ENCODE measurements at regions not wholly inside any gene's neighbourhood (a gene's known extent, or its start where the extent isn't known, plus 50 kb on each side); places are given as distances from the start of the nearest gene placed in this dataset.
A peak's percentile ranks its signal among the peaks of the same experiment; 100 is the strongest.
"Not testable (repeated sequence)": the region's sequence is repeated elsewhere in the genome, so short reads cannot be mapped to it uniquely, and the experiment has no call there.

GRCh38 chr9:85332487-85332886, 409.3 kb downstream of the AGTPBP1 start:
- peak; percentile 37 for DNase-seq (ENCODE audit: low read depth)

GRCh38 chr9:85331626-85332025, 410.1 kb downstream of the AGTPBP1 start:
- DNase-seq (ENCODE audit: low read depth) = no peak

- no peak for DNase-seq (ENCODE audit: low read depth)
These were observed 419.2 kb downstream of the AGTPBP1 start for GRCh38 chr9:85322592-85322991.

GRCh38 chr9:85321561-85321960, 420.2 kb downstream of the AGTPBP1 start:
- no peak for DNase-seq (ENCODE audit: low read depth)

GRCh38 chr9:85319936-85320656, 421.7 kb downstream of the AGTPBP1 start:
- DNase-seq (ENCODE audit: low read depth) = no peak

GRCh38 chr9:85315535-85315934, 426.2 kb downstream of the AGTPBP1 start:
- DNase-seq (ENCODE audit: low read depth) = not testable (repeated sequence)

GRCh38 chr9:85310573-85310972, 431.2 kb downstream of the AGTPBP1 start:
- no peak for DNase-seq (ENCODE audit: low read depth)

GRCh38 chr9:85303757-85304134, 438.0 kb downstream of the AGTPBP1 start:
- no peak for DNase-seq (ENCODE audit: low read depth)

GRCh38 chr9:85302938-85303756, 438.6 kb downstream of the AGTPBP1 start:
- peak; percentile 15 for DNase-seq (ENCODE audit: low read depth)

GRCh38 chr9:85298499-85298898, 443.3 kb downstream of the AGTPBP1 start:
- no peak for DNase-seq (ENCODE audit: low read depth)

- not testable (repeated sequence) for DNase-seq (ENCODE audit: low read depth)
These were observed 446.5 kb downstream of the AGTPBP1 start for GRCh38 chr9:85295244-85295643.

- no peak for DNase-seq (ENCODE audit: low read depth)
These were observed 449.5 kb downstream of the AGTPBP1 start for GRCh38 chr9:85292261-85292660.

GRCh38 chr9:85291266-85291665, 450.5 kb downstream of the AGTPBP1 start:
- DNase-seq (ENCODE audit: low read depth) = no peak

- no peak for DNase-seq (ENCODE audit: low read depth)
These were observed 451.7 kb downstream of the AGTPBP1 start for GRCh38 chr9:85290019-85290418.

- DNase-seq (ENCODE audit: low read depth) = no peak
These were observed 452.6 kb downstream of the AGTPBP1 start for GRCh38 chr9:85289142-85289541.

GRCh38 chr9:85283421-85283820, 458.3 kb downstream of the AGTPBP1 start:
- DNase-seq (ENCODE audit: low read depth) = no peak

- no peak for DNase-seq (ENCODE audit: low read depth)
These were observed 463.0 kb downstream of the AGTPBP1 start for GRCh38 chr9:85278769-85279168.

- no peak for DNase-seq (ENCODE audit: low read depth)
These were observed 465.0 kb downstream of the AGTPBP1 start for GRCh38 chr9:85276741-85277140.

GRCh38 chr9:85269811-85270210, 471.9 kb downstream of the AGTPBP1 start:
- no peak for DNase-seq (ENCODE audit: low read depth)

- no peak for DNase-seq (ENCODE audit: low read depth)
These were observed 473.6 kb downstream of the AGTPBP1 start for GRCh38 chr9:85268131-85268530.

- DNase-seq (ENCODE audit: low read depth) = no peak
These were observed 477.1 kb downstream of the AGTPBP1 start for GRCh38 chr9:85264695-85265094.

- DNase-seq (ENCODE audit: low read depth) = no peak
These were observed 478.5 kb downstream of the AGTPBP1 start for GRCh38 chr9:85263288-85263687.

GRCh38 chr9:85262333-85262732, 479.4 kb downstream of the AGTPBP1 start:
- peak; percentile 39 for DNase-seq (ENCODE audit: low read depth)
